COR-L47 (cell line): ENCODE measurements at regions not wholly inside any gene's neighbourhood (a gene's known extent, or its start where the extent isn't known, plus 50 kb on each side); places are given as distances from the start of the nearest gene placed in this dataset.

Source experiments
- DNase-seq: peaks from one replicate; lab custom pipeline; 2025; lab: John Stamatoyannopoulos, UW

DNA sequence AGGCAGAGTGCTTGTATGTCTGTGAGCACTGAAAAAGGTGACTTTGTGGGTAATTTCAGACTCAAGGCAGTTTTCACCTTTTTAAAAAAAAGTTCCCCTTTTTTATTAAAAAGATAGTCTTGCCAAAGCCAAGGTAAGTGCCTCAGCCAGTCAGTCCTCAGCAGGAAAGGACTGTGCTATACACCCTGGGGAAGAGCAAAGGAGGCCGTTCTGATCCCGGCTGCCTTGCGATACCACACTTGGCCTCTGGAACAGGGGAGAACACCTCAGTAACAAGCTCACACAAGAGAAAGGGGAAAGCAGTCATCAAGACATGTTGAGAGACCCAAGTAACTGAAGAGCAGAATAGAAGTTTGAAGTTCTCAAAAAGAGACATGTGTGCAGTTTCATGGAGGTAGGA lies 541.7 kb downstream of the BCOR start:
- no peak for DNase-seq

DNA sequence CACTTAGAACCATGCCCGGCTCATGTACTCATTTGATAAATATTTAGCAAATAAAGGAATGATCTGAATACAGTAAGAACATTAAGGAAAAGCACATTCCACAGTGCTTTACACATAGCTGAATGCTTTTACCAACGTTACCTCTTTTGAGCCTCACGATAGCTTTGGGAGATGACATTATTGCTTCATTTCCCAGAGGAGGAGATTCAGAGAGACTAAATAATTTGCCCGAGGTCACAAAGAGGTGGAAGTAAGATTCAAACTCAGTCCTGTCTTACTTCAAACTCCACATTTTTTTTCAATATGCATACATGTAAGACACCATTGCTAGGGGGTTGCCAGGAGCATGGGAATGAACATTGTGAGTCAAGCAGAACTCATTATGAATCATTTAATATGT lies 538.5 kb downstream of the BCOR start:
- DNase-seq, result no peak

DNA sequence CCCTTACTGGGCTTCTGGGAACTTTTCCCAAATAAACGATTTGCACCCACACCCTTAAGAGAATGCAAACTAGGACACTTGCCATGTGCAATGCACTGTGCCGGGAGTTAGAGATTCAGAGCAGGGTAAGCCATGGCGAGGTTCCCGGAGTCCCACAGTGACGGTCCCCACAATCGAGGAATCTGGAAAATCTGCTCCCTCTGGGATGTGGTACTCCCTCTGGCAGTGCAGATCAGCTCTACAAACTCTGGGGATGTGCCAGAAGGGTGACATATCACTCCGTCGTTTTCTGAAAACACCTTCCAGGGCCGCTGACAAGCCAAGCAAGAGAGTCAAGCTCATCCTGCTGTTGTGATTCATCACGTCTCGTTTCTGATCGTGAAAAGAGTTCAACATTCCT lies 537.5 kb downstream of the BCOR start:
- DNase-seq, result no peak

DNA sequence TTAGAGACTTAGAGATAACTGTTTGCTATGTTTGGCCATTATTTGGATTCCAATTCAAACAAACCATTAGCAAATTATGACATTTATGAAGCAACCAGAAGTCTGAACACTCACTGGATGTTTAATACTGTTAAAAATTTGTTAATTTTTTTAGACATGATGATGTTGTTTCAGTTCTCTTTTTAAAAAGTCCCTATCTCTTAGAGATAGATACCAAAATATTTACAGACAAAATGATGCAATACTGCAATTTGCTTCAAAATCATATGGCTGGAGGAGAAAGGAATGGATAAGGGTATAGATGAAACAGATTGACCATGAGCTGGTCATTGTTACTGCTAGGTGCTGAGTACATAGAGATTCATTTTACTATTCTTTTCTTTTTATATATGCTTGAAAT lies 534.6 kb downstream of the BCOR start:
- no peak for DNase-seq

DNA sequence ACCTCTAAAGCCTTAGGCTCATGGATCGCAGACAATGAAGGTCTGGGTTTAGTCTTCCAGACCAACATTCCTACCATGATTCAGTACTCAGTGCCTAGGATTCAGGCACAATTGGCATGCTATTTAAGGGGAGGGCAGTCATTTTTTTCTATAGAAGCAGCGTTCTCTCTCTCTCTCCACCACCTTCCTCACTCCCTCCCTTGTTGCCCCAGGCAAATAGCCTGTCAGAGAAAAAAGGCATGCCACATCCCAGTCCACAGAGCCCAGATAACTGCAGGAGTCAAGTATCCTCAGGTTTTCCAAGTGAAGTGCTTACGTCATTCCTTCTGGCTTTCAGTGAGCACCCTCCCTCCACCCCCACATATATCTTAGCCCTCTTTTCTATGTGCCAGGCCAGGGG lies 533.0 kb downstream of the BCOR start:
- DNase-seq, result no peak

DNA sequence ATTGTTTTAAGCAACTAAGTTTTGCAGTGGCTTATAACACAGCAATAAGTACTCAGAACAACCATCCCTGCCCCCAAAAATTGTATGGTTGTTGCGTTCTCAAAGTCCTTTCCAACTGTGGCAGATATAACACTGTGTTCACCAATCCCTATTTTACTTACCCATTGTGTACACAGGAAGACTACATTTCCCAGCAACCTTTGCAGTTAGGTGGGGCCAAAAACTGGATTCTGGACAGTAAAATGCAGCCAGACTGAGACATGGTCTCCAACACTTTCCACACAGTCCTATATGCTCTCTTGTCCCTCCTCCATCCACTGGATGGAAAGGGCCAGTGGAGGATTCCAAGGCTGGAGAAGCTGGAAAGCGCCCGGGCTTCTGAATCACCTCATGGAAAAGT lies 523.6 kb downstream of the BCOR start:
- DNase-seq, result no peak

DNA sequence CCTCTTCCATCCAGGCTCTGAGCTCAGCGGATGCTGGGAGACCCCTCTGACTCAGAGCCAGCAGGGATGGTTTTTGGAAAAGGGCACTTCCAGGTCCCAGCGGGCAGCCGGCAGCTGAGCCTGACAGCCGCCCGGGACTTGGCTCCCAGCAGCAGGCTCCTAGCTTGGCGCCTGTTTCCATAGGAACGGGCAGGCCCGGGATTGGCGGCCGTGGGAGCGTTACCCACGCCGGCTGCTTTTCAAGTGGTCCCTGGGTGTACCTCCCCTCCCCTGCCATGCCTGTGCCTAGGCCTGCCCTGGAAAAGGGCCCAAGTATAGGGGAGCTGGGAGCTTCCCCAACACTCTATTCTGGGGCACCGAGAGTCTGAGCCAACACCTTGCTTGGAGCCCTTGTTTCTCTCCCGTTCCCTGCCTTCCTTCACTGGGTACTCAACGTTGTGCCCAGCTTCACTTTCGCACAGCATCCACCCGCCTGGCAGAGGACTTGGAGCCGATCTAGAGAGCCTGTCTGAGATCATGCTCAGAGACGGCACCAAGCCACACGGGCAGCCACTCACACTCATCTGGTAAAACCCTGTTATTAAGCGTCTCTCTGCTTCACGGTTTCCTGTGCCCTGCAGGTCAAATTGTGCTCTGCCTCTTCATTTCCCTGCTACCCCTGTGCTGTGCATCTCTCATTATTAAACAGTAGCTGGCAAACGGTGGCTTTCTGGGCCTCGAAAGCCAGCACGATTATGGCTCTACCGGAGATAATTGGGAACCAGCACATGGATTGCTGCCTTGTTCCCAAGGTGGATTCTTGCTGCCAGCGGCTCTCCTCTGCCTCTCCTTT lies 521.5 kb downstream of the BCOR start:
- DNase-seq, result peak; percentile 82

DNA sequence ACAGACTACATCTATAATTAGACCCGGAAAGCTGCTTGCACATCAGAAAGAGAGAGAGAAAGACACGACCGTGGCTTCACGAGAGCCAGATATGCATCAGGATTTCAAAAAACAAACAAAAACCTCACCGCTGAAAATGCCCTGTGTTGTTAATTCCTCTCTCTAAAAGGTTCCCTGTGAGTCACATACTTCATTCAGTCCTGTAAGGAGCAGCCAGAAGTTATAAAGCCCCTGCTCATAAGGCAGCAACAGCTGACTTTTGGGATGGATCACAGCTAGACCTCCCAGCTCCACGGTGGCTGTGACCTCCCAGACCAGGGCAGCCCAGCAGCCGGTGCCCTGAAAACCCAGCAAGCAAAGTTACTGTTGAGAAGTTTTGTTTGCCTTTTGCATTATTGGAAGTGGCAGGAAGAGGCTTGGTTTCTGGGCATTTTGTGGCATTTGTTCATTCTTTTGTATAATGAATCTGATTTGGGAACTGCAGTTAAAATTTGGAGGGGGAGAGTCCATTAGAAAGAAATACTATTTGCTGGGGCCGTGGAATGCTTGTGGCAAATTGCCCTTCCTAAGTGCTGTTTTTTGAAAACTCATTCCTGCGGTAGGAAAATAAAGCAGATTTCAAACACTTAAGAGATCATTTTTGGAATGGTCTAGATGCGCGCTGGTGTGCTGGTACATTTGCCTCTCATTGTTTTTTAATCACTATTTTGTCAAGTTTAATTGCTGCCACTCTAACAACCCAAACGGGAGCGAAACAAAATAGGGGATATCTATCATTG lies 520.4 kb downstream of the BCOR start:
- DNase-seq, result no peak

DNA sequence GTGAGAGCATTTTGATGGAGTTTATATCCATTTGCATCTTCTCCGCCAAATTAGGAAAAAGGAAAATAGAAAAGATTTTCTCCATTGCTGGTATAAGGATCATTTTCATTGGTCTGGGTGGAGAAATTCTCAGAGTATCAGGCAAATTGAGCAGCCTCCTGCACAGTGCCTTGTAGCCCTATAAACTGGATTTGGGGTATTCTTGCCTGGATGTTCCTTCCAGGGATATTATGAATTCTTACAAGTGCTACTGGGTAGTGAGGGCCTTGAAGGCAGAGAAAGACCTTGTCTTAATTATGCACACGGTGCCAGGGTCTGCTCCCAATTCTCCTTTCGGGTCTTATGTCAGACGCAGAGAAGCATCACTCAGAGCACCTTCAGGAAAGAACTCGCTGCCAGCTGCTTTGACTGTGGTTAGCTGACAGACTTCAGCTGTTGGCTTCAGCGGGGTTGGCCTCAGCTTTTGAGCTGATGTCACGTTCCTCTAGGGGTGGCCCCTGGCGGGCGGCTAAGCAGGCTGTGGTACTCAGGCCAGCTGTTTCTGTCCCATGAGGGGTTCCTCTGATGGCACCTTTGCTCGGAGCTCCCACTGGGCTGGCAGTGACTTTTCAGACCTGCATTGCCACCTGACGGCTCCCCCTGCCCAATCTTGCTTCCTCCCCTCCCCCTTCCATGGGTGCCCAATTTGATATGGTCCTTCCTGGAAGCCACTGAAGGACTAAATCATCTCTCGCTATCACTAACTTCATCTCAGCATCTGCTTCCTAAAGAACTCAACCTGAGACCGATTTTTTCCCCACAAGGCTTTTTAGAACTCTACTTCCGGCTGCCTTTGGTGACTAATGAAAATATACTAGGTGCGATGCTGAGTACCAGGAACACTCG lies 519.5 kb downstream of the BCOR start:
- no peak for DNase-seq

DNA sequence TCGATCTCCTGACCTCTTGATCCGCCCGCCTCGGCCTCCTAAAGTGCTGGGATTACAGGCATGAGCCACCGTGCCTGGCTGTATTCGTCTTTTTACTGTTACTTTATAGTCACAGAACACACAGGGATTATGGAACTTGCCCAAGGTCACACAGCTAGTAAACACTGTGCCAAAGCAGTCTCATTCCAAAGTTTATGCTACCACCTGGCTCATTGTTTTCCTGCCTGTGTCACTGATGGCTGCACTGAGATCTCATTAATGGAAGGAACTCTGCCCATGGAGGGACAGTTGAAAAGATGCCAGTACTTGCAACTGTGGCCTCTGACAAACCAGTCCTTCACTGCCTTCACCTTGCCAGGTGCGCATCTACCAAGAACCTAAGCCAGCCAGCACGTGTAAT lies 517.7 kb downstream of the BCOR start:
- DNase-seq, result no peak

DNA sequence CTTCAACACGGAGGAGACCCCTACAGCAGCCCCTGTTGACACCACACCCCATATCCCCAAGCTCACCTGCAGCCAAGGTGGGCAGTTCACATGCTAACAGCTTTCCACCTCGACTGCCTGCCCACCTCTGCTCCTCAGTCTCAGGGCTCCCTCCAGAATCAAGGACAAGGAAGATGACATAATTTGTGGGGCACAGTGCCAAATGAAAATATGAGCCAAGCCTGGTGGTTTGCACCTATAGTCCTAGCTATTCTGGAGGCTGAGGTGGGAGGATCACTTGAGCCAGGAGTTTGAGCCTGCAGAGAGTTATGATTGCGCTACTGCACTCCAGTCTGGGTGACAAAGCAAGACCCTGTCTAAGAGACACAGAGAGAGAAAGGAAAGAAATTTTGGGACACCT lies 516.3 kb downstream of the BCOR start:
- DNase-seq, result no peak

DNA sequence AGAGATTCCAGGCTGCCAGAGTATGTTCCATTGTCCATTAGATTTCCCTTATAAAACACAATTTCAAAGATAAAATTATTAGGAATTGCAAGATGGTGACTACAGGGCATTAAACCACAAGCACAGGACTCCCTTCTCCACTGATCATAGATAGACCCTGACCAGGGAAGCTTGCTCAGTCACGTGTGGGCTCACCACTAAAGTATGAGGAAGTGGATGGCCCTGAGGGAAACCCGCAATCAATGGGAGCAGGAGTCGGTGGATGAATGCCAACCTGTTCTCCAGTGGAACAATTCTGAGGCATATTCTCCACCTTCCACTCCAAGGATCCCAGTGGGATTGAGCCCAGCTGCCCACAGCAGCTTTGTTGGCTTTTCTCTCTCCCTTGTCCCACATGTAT lies 515.7 kb downstream of the BCOR start:
- no peak for DNase-seq

DNA sequence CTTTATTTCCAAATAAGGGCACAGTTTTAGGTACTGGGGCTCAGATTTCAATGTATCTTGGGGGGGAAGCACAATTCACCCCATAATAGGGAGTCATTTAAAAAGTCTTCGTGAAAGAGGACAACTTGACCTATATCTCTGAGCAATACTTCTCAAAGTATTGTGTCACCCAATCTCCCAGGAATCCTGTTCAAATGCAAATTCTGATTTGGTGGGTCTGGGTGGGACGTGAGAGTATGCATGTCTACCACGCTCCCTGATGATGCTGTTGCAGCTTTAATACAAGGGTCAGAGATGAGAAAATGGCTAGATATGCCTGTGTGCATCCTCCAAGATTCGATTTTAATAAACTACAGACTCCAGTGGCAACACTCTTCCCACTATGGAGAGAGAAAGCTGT lies 514.8 kb downstream of the BCOR start:
- no peak for DNase-seq

DNA sequence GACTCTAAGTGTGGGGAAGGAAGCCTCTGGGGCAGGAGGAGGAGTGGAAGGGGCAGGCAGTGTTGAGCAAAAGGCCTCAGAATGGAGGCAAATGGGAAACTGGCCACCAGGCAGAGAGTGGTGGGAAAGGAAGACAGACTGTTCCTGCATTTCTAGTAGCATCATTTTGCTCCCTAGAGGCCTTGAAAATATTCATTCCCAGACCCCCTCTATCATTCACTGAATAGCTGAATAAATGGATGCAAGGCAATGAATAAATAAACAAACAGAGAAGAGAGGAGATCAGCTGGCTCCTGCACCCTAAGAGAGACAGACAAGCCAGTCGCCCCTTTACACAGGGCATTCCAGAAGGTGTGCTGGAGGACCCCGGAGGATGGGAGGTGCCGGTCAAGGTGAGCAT lies 511.9 kb downstream of the BCOR start:
- no peak for DNase-seq

DNA sequence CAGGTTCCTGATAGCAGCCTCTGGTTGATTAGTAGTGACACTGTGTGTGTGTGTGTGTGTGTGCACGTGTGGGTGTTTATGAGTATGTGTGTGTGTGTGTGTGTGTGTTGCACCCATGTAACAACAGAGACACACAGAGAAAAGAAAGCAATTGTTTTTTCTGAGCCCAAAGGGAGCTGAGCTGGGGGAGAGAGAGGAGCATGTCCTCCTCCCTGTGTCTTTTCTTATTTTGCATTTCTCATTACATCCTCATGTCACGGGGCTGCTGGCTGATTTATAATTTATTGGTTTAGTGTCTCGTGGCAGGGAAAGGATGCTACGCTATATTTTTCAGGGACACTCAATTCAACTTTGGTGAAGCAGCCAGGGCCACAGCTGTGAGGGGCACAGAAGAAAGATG lies 511.4 kb downstream of the BCOR start:
- no peak for DNase-seq

DNA sequence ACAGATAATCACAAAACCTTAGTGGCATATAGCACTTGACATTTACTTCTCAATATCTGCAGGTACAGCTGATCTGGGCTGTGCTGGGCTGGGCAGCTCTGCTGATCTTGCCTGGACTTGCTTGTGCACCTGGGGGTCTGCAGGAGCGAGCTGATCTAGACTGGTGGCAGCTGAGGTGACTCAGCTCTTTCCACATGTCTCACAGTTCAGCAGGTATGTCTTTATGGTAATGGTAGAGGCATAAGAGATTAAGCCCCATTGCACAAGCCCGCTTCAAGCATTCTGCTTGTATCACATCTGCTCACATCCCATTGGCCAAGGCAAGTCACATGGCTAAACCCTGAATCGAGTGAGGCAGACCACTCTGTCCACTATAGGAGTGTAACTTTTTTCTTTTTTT lies 506.7 kb downstream of the BCOR start:
- no peak for DNase-seq

DNA sequence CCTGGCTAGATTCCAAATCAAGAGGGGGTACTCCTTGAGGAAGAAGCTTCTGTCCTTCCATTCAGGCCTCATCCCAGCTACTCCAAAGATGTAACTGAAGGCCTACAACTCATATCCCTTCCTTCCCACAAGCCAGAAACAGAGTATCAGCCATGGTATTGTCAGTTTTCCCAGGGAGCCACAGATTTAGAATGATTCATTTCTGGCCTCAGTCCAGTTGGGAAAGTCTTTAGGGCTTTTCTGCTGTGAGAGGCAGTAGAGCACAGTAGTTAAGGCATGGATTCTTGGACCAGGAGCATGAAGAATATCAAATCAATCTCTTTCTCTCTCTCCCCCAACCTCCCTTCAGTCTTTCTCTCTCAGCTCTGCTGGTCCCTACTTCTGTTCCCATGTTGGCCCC lies 505.0 kb downstream of the BCOR start:
- DNase-seq, result no peak

DNA sequence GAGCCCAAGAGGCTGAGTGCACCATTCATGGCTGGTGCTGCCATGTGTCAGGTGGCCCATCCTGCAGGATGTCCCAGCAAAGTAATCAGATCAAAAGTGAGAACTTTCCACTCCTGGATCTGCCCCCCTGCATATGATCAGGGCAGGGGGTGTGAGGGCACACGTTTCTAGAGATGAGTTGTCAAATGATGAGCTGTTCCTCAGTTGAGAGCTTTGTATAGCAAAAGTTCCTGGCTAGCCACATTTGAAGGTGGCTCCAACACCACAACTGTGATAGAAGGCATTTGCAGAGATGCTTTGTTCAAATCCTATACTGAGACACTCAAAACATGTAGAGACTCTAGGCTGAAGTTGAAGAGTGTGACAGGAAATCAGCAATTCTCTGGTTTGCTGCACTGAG lies 501.8 kb downstream of the BCOR start:
- no peak for DNase-seq

DNA sequence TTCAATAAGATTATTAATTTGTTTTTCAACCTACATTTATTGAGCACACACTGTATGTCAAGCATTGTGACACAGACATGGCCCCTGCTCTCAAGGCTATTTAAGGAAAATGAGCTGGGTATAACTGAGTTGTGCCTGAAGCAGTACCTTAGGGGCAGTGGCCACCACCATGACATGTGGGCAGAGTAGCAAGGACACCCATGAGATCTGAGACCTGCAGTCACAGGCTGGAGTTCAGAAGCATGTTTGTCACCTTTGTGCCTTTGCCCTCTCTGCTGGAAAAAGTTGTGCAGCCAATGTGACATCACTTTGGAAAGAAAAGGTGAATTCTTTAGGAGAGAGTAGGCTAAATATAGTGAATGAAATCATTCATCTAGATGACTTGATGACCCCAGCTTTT lies 501.3 kb downstream of the BCOR start:
- DNase-seq, result no peak

DNA sequence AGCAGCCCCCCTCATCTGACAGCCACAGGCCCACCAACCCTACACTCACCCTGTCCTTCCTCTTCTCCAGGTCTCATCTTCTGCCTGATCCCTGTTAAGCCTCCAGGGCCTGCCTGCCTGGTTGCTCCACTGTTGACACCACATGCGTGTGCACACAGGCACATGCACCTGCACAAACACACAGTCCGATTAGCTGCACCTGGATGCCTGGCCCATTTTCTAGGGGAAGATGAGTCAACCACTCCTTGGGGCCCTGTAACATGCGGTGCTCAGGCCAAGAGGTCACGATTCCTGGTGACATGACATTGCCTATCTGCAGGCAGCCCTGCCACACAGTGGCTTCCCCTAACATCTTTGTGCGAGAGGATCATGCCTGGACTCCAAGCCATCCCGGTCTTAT lies 498.4 kb downstream of the BCOR start:
- no peak for DNase-seq

DNA sequence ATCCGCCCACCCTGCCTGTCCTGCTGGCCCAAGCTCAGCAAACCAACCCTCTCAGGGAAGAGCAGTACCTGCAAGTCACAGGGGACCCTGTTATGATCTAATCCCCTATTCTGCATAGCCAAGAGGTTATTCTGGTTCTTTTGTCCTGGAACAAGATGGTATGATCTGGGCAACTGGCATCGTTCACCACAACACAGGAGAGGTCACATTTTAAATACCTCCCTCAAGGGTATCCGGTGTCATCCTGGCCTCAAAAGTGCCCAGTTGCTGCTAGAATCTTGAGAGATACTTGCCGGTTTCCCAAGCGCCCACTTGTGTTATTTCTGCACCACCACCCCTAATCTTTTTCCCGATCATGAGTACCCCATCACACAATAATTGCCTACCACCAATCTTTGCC lies 497.5 kb downstream of the BCOR start:
- DNase-seq, result no peak
